ENCODE measurements at regions not wholly inside any gene's neighbourhood (a gene's known extent, or its start where the extent isn't known, plus 50 kb on each side); places are given as distances from the start of the nearest gene placed in this dataset.
A peak's percentile ranks its signal among the peaks of the same experiment; 100 is the strongest.

- no peak for TF ChIP-seq CREB1 (CRISPR knock-in tag; IDR thresholded peaks at IDR 0.05; ENCODE audit: low read depth)
- TF ChIP-seq EZH2phosphoT487 (IDR thresholded peaks at IDR 0.05; ENCODE audit: unreplicated experiment) = no peak
- TF ChIP-seq ZNF331 (CRISPR knock-in tag; IDR thresholded peaks at IDR 0.05; ENCODE audit: low read depth) = no peak
- TF ChIP-seq EZH2 (IDR thresholded peaks at IDR 0.05; ENCODE audit: low read depth, unreplicated experiment) = no peak
- TF ChIP-seq REST (IDR thresholded peaks at IDR 0.05; ENCODE audit: unreplicated experiment) = no peak
- TF ChIP-seq STAT1 (IDR thresholded peaks at IDR 0.05; ENCODE audit: unreplicated experiment) = no peak
- no peak for TF ChIP-seq CTCF (conservative IDR thresholded peaks at IDR 0.05; ENCODE audit: low read depth in 2 of 2)
- no peak for TF ChIP-seq ZNF114 (CRISPR knock-in tag; IDR thresholded peaks at IDR 0.05)
These were observed 165.4 kb upstream of the ADO start (continued) for GRCh38 chr10:62639144-62639543.

- H3K27ac Mint-ChIP-seq = no peak overlapping the region
- DNase-seq (ENCODE audit: low spot score) (no peak), ATAC-seq (no peak)
- no peak overlapping the region for H3K4me3 Mint-ChIP-seq
- H3K36me3 Mint-ChIP-seq (ENCODE audit: low read depth) = no peaks in the 10 kb centered on the region
- Histone ChIP-seq H3K4me2 (no peak overlapping the region), H2AFZ (peak overlapping the region; percentile 59; the same call in 1 of the 2 replicates), H3K4me1 (ENCODE audit: insufficient read depth) (peaks cover 14% of the 10 kb centered on the region), H3K79me2 (replicated peaks; ENCODE audit: insufficient read depth) (no peaks in the 10 kb centered on the region), H3K27me3 (ENCODE audit: insufficient read depth) (no peaks in the 10 kb centered on the region), H3K27ac (ENCODE audit: low read depth) (no peak overlapping the region), H3F3A (replicated peaks; ENCODE audit: low read depth) (no peaks in the 10 kb centered on the region), H4K20me1 (replicated peaks; ENCODE audit: insufficient read depth) (no peaks in the 10 kb centered on the region), H3K36me3 (ENCODE audit: insufficient read depth) (no peaks in the 10 kb centered on the region), H3K4me3 (no peak overlapping the region), H3K9me2 (ENCODE audit: insufficient read depth) (peaks cover 11% of the 10 kb centered on the region; the same call in 1 of the 2 replicates)
- H3K27me3 Mint-ChIP-seq (ENCODE audit: insufficient read depth, low read depth, poor library complexity) = no peaks in the 10 kb centered on the region
- no peaks in the 10 kb centered on the region for H3K9me3 Mint-ChIP-seq
- no peaks in the 10 kb centered on the region; the same call in 2 of the 3 replicates for H3K4me1 Mint-ChIP-seq
- no peak for TF ChIP-seq CREB1 (CRISPR knock-in tag; IDR thresholded peaks at IDR 0.05; ENCODE audit: low read depth)
- TF ChIP-seq CTCF (conservative IDR thresholded peaks at IDR 0.05; ENCODE audit: low read depth in 2 of 2) = no peak
- no peak for TF ChIP-seq ETS1 (IDR thresholded peaks at IDR 0.05)
- no peak for TF ChIP-seq EZH2 (IDR thresholded peaks at IDR 0.05; ENCODE audit: low read depth, unreplicated experiment)
- TF ChIP-seq STAT1 (IDR thresholded peaks at IDR 0.05; ENCODE audit: unreplicated experiment) = no peak
These were observed 164.1 kb upstream of the ADO start for GRCh38 chr10:62640411-62640810.
